HuH-7.5 (cell line): ENCODE measurements at regions not wholly inside any gene's neighbourhood (a gene's known extent, or its start where the extent isn't known, plus 50 kb on each side); places are given as distances from the start of the nearest gene placed in this dataset.

ENCODE experiments used
- DNase-seq: peaks from one replicate; pipeline ENCODE4 v3.0.0; 2011; ENCODE audit warnings: low spot score

DNA sequence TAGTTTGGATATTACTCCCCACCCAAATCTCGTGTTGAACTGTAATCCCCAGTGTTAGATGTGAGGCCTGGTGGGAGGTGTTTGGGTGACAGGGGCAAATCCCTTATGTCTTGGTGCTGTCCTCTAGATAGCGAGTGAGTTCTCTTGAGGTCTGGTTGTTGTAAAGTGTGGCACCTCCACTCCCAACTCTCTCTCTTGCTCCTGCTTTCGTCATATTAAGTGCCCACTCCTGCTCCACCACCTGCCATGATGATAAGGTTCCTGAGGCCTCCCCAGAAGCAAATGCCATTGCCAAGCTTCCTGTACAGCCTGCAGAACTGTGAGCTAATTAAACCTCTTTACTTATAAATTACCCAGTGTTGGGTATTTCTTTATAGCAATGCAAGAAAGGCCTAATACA lies 944.3 kb downstream of the ADGRL3 start:
- DNase-seq, result no peak

GRCh38 chr4:62135565-62136156 lies 935.5 kb downstream of the ADGRL3 start:
- no peak for DNase-seq

- no peak for DNase-seq
Observed at GRCh38 chr4:62133977-62134376, 933.9 kb downstream of the ADGRL3 start.

DNA sequence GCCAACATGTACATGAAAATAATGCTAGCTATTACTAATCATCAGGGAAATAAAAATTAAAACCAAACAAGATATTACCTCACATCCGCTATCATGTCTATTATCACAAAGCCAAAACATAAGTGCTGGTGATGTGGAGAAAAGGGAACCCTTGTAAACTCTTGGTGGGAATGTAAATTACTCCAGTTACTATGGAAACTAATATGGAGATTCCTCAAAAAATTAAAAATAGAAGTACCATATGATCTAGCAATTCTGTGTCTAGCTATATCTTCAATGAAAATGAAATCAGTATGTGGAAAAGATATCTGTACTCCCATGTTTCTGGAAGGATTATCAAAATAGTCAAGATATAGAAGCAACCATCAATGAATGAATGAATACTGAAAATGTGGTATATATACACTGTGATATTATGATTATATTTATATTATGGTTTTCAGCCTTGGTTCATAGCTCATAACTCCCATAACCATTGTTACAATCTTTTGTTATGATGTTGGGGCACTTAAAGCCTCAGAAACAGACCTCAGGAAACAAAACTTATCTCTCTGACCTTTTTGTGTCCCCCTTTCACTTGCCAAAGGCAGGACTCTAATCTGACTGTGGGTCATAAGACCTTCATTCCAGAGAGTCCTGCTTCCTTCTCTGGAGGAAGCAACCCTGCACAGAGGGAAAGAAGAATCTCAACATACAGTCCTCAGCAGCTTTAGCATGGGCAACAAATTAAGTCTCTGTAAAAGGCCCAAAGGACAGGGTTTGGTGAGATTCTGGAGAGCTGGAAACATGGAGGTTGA lies 933.2 kb downstream of the ADGRL3 start:
- DNase-seq, result no peak

GRCh38 chr4:62131049-62131448 lies 930.9 kb downstream of the ADGRL3 start:
- no peak for DNase-seq

DNA sequence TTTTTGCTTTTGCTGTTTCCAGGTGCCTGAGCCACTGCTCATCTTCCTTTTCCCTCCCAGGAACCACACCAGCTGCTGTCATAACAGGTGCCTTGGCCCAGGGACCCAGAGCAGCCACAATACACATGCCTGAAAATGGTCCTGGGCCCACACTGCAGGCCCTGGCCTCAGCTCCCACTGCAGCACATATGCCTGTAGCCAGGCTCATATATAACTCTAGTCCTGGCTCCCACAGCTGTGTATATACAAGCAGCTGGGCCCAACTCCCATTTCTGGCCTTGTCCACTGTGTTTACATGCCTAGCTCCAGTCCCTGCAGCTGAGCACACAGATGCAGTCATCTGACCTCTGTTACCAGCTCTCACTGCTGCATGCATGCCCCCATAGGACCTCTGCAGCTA lies 930.5 kb downstream of the ADGRL3 start:
- DNase-seq, result no peak

- DNase-seq, result no peak
Observed at GRCh38 chr4:62130230-62130629, 930.1 kb downstream of the ADGRL3 start.
